SHP77 treated with DMSO at 0.1 percent for 48 hours (cell line): ENCODE measurements at regions not wholly inside any gene's neighbourhood (a gene's known extent, or its start where the extent isn't known, plus 50 kb on each side); places are given as distances from the start of the nearest gene placed in this dataset.
"Not testable (repeated sequence)": the region's sequence is repeated elsewhere in the genome, so short reads cannot be mapped to it uniquely, and the experiment has no call there.

Experiments
- DNase-seq: peaks from one replicate; lab custom pipeline; 2025; lab: John Stamatoyannopoulos, UW

- DNase-seq, result no peak
These were observed 636.8 kb downstream of the PRR16 start for GRCh38 chr5:121100931-121101330.

GRCh38 chr5:121105921-121106320, 641.8 kb downstream of the PRR16 start:
- no peak for DNase-seq

- DNase-seq, result not testable (repeated sequence)
These were observed 642.9 kb downstream of the PRR16 start for GRCh38 chr5:121106721-121107690.

- no peak for DNase-seq
These were observed 644.6 kb downstream of the PRR16 start for GRCh38 chr5:121108725-121109124.

GRCh38 chr5:121109817-121110216, 645.7 kb downstream of the PRR16 start:
- DNase-seq, result no peak

GRCh38 chr5:121121786-121122185, 657.7 kb downstream of the PRR16 start:
- DNase-seq, result no peak

GRCh38 chr5:121138495-121138907, 674.4 kb downstream of the PRR16 start:
- DNase-seq, result no peak

- no peak for DNase-seq
These were observed 674.9 kb downstream of the PRR16 start for GRCh38 chr5:121138952-121139351.

- no peak for DNase-seq
These were observed 680.7 kb downstream of the PRR16 start for GRCh38 chr5:121144764-121145163.

GRCh38 chr5:121151534-121151933, 687.4 kb downstream of the PRR16 start:
- DNase-seq, result no peak

- no peak for DNase-seq
These were observed 688.3 kb downstream of the PRR16 start for GRCh38 chr5:121152411-121152810.

GRCh38 chr5:121156565-121156964, 692.5 kb downstream of the PRR16 start:
- DNase-seq, result no peak

- DNase-seq, result no peak
These were observed 693.2 kb upstream of the FTMT start for GRCh38 chr5:121158451-121158850.

- no peak for DNase-seq
These were observed 691.1 kb upstream of the FTMT start for GRCh38 chr5:121160591-121160990.

GRCh38 chr5:121164632-121165031, 687.0 kb upstream of the FTMT start:
- no peak for DNase-seq

- no peak for DNase-seq
These were observed 680.3 kb upstream of the FTMT start for GRCh38 chr5:121171361-121171760.

- no peak for DNase-seq
These were observed 679.8 kb upstream of the FTMT start for GRCh38 chr5:121171834-121172233.

- DNase-seq, result no peak
These were observed 677.3 kb upstream of the FTMT start for GRCh38 chr5:121174351-121174750.

- no peak for DNase-seq
These were observed 675.7 kb upstream of the FTMT start for GRCh38 chr5:121175986-121176385.

GRCh38 chr5:121182788-121183490, 668.7 kb upstream of the FTMT start:
- DNase-seq, result no peak

- no peak for DNase-seq
These were observed 662.8 kb upstream of the FTMT start for GRCh38 chr5:121188849-121189248.

GRCh38 chr5:121189342-121190305, 662.1 kb upstream of the FTMT start:
- no peak for DNase-seq
